ENCODE measurements at regions not wholly inside any gene's neighbourhood (a gene's known extent, or its start where the extent isn't known, plus 50 kb on each side); places are given as distances from the start of the nearest gene placed in this dataset.
"Not testable (repeated sequence)": the region's sequence is repeated elsewhere in the genome, so short reads cannot be mapped to it uniquely, and the experiment has no call there.

- H3K23ac ChIP-seq (ENCODE audit: insufficient read length, low read depth, low read length), result no peak overlapping the region
- H2BK20ac ChIP-seq (ENCODE audit: low read depth, low read length, poor library complexity, severe bottlenecking), result no peak overlapping the region
- H2AFZ ChIP-seq (ENCODE audit: low read length), result no peak overlapping the region
- TF ChIP-seq CTCF (conservative IDR thresholded peaks at IDR 0.05), result no peak
- no peak overlapping the region for H4K5ac ChIP-seq (ENCODE audit: insufficient read length, low read depth, low read length)
- H3K18ac ChIP-seq (ENCODE audit: insufficient read length, low read depth, low read length), result no peak overlapping the region
- H2BK12ac ChIP-seq (ENCODE audit: insufficient read length, low read depth, low read length), result no peak overlapping the region
- H3K4me2 ChIP-seq (ENCODE audit: insufficient read depth, insufficient read length, low read length), result no peak overlapping the region
- H3K9me3 ChIP-seq (ENCODE audit: control insufficient read depth, low read depth, low read length), result no peaks in the 10 kb centered on the region
- H3K14ac ChIP-seq (ENCODE audit: insufficient read depth, low read length), result no peak overlapping the region
- no peak overlapping the region for H3K4me3 Mint-ChIP-seq
- H3K36me3 Mint-ChIP-seq (ENCODE audit: insufficient read depth in 1 of 3, low read depth in 3 of 3), result peaks cover 0 to 6% (median 4%) of the 10 kb centered on the region in 3 experiments; a peak in 3 of 7 replicates
- H3K79me2 ChIP-seq (ENCODE audit: insufficient read depth, low read length), result no peaks in the 10 kb centered on the region
- H4K8ac ChIP-seq (replicated peaks; ENCODE audit: insufficient read length, low read depth, low read length), result no peak overlapping the region
- no peaks in the 10 kb centered on the region for H3K27me3 Mint-ChIP-seq (ENCODE audit: low read depth)
- H4K91ac ChIP-seq (ENCODE audit: insufficient read length, low read depth, low read length), result no peak overlapping the region
- no peak overlapping the region for H2BK5ac ChIP-seq (ENCODE audit: insufficient read length, low read length)
- H3K9me3 Mint-ChIP-seq, result peaks cover 3 to 7% of the 10 kb centered on the region in 2 experiments; a peak in 4 of 5 replicates
- H4K20me1 ChIP-seq (ENCODE audit: control insufficient read depth, insufficient read depth, insufficient read length), result no peaks in the 10 kb centered on the region
- no peak for DNase-seq
- no peaks in the 10 kb centered on the region for H3K4me1 ChIP-seq (ENCODE audit: insufficient read depth, low read length)
- no peaks in the 10 kb centered on the region for H3K27me3 ChIP-seq (ENCODE audit: insufficient read depth, low read length)
- no peaks in the 10 kb centered on the region for H3K79me1 ChIP-seq (ENCODE audit: insufficient read depth, low read depth, low read length, poor library complexity, severe bottlenecking)
- H2AK5ac ChIP-seq (ENCODE audit: insufficient read length, low read length), result no peak overlapping the region
- no peak overlapping the region for H3K56ac ChIP-seq (ENCODE audit: insufficient read length, low read depth, low read length)
- H2BK120ac ChIP-seq (ENCODE audit: low read depth, low read length, poor library complexity, severe bottlenecking), result no peak overlapping the region
- H3T11ph ChIP-seq (ENCODE audit: low read length), result no peak overlapping the region
- H2BK15ac ChIP-seq (ENCODE audit: low read depth, low read length), result no peak overlapping the region
- H3K27ac ChIP-seq (ENCODE audit: insufficient read length, low read depth, low read length), result no peak overlapping the region
- peaks cover 0 to 8% of the 10 kb centered on the region in 2 experiments; a peak in 1 of 4 replicates for H3K4me1 Mint-ChIP-seq
- H3K4ac ChIP-seq (ENCODE audit: low read depth, low read length), result no peak overlapping the region
- H3K27ac Mint-ChIP-seq, result no peak overlapping the region
- no peak overlapping the region for H3K9ac ChIP-seq (ENCODE audit: extremely low read depth, insufficient read length, low read length)
- H3K23me2 ChIP-seq (ENCODE audit: insufficient read length, low read depth, low read length, poor library complexity, severe bottlenecking), result no peaks in the 10 kb centered on the region
These were observed 917.8 kb upstream of the C9orf72 start for GRCh38 chr9:28491121-28491520.

- H4K91ac ChIP-seq (ENCODE audit: insufficient read length, low read depth, low read length); H4K8ac ChIP-seq (replicated peaks; ENCODE audit: insufficient read length, low read depth, low read length); H3K4me2 ChIP-seq (ENCODE audit: insufficient read depth, insufficient read length, low read length); H3K79me2 ChIP-seq (ENCODE audit: insufficient read depth, low read length); H2AK5ac ChIP-seq (ENCODE audit: insufficient read length, low read length); H4K20me1 ChIP-seq (ENCODE audit: control insufficient read depth, insufficient read depth, insufficient read length); H3K14ac ChIP-seq (ENCODE audit: insufficient read depth, low read length); H3K27me3 Mint-ChIP-seq (ENCODE audit: low read depth); H2BK15ac ChIP-seq (ENCODE audit: low read depth, low read length); H3K4ac ChIP-seq (ENCODE audit: low read depth, low read length); H3K9ac ChIP-seq (ENCODE audit: extremely low read depth, insufficient read length, low read length); H3K18ac ChIP-seq (ENCODE audit: insufficient read length, low read depth, low read length); H3K56ac ChIP-seq (ENCODE audit: insufficient read length, low read depth, low read length); H3T11ph ChIP-seq (ENCODE audit: low read length); H3K9me3 ChIP-seq (ENCODE audit: control insufficient read depth, low read depth, low read length); H3K4me1 ChIP-seq (ENCODE audit: insufficient read depth, low read length); H3K4me3 Mint-ChIP-seq; H2AFZ ChIP-seq (ENCODE audit: low read length); H3K79me1 ChIP-seq (ENCODE audit: insufficient read depth, low read depth, low read length, poor library complexity, severe bottlenecking); H2BK5ac ChIP-seq (ENCODE audit: insufficient read length, low read length); H2BK20ac ChIP-seq (ENCODE audit: low read depth, low read length, poor library complexity, severe bottlenecking); H3K4me1 Mint-ChIP-seq; H2BK120ac ChIP-seq (ENCODE audit: low read depth, low read length, poor library complexity, severe bottlenecking); H4K5ac ChIP-seq (ENCODE audit: insufficient read length, low read depth, low read length); H3K23ac ChIP-seq (ENCODE audit: insufficient read length, low read depth, low read length); H3K23me2 ChIP-seq (ENCODE audit: insufficient read length, low read depth, low read length, poor library complexity, severe bottlenecking); H3K27ac Mint-ChIP-seq; H3K27me3 ChIP-seq (ENCODE audit: insufficient read depth, low read length); DNase-seq; H2BK12ac ChIP-seq (ENCODE audit: insufficient read length, low read depth, low read length); H3K27ac ChIP-seq (ENCODE audit: insufficient read length, low read depth, low read length): not testable (repeated sequence)
- WGBS (ENCODE audit: extremely low coverage, insufficient read length, low lambda C conversion rate), result no CpG with 5 or more reads among the region's 10 CpGs
- H3K9me3 Mint-ChIP-seq, result peaks cover 11 to 15% of the 10 kb centered on the region in 2 experiments
- peaks cover 4 to 12% (median 9%) of the 10 kb centered on the region in 3 experiments for H3K36me3 Mint-ChIP-seq (ENCODE audit: insufficient read depth in 1 of 3, low read depth in 3 of 3)
These were observed 924.9 kb upstream of the C9orf72 start for GRCh38 chr9:28498168-28498567.

Data from H9 (cell line).